Activated CD4-positive, alpha-beta T cell treated with anti-CD3 and anti-CD28 coated beads, Interleukin-2, amount 10 ng/mL, durations not matched to agents 24 days and 14 days (primary cell): ENCODE measurements at regions not wholly inside any gene's neighbourhood (a gene's known extent, or its start where the extent isn't known, plus 50 kb on each side); places are given as distances from the start of the nearest gene placed in this dataset.

Experiments used
- DNase-seq: peaks from one replicate; pipeline ENCODE4 v3.0.0; 2022
- H3K27ac Mint-ChIP-seq: one replicate; pipeline ENCODE4 v1.8.0; 2022; ENCODE audit warnings: mild to moderate bottlenecking, mixed read lengths
- H3K27me3 Mint-ChIP-seq: one replicate; pipeline ENCODE4 v1.8.0; 2022; ENCODE audit warnings: mixed read lengths
- H3K36me3 Mint-ChIP-seq: one replicate; pipeline ENCODE4 v1.8.0; 2022; ENCODE audit warnings: low read depth, mild to moderate bottlenecking, mixed read lengths
- H3K4me1 Mint-ChIP-seq: one replicate; pipeline ENCODE4 v1.8.0; 2021; ENCODE audit warnings: mixed read lengths
- H3K4me3 Mint-ChIP-seq: one replicate; pipeline ENCODE4 v1.8.0; 2022; ENCODE audit warnings: mild to moderate bottlenecking, moderate library complexity, mixed read lengths
- H3K9me3 Mint-ChIP-seq: one replicate; pipeline ENCODE4 v1.8.0; 2021; ENCODE audit warnings: mixed read lengths
- intact Hi-C: fragments of 100-400 bp; cut with micrococcal nuclease; formaldehyde crosslinking; loops from one replicate; pipeline ENCODE4 v1.15.1; 2023

DNA sequence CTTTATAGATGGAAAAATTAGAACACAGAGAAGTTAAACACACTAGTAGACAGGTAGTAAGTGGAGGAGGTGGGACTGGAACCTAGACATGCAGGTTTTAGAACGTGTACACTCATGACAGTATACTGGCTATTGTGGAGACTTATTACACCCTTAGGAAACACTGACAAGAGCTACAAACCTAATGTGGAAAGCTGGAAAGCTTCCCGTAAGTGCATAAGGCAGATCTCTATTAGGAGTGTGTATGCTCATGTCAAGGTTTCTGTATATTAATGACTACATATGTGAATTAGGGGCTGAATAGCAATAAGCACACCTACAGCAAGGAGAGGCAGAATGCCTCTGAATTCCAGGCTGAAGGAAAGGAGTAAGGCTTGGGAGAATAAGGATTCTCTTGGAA, 82.6 kb upstream of the SLC24A5 start:
- Mint-ChIP-seq H3K36me3 (no peaks in the 10 kb centered on the region), H3K4me3 (no peak overlapping the region), H3K9me3 (no peaks in the 10 kb centered on the region), H3K27me3 (peaks cover 3% of the 10 kb centered on the region), H3K27ac (no peak overlapping the region), H3K4me1 (no peaks in the 10 kb centered on the region)
- no peak for DNase-seq
- intact Hi-C loops = no loop called here

DNA sequence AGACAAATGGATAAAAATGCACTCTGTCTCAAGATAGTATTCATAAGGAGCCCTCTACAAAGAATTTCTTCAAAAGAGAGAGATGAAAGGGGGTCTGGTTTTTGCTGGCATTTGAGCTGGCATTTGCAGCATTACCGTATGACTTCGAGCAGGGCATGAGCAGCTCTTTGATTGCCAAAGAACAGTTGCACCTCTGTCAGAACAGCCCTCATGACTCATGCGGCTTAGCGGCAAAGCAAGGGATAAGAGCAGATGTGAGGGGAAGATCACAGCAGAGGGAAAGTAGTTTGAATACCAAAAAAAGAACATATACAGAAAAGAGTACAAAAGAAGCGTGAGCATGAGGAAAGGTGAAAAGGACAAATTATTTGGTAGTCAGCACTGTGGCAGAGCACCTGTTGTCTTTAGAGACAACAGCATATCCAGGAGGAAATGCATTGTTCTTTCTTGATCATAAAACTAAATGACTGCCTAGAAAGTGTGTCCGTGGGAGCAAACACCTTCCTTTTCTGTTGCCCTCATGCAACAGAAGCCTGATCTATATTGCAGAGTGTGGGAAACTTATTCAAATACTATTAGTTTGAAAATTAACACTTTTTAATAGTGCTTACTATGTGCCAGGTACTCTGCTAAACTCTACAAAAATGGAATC, 80.5 kb upstream of the SLC24A5 start:
- Mint-ChIP-seq H3K27ac (no peak overlapping the region), H3K9me3 (no peaks in the 10 kb centered on the region), H3K27me3 (peaks cover 3% of the 10 kb centered on the region), H3K4me3 (no peak overlapping the region), H3K36me3 (no peaks in the 10 kb centered on the region), H3K4me1 (no peaks in the 10 kb centered on the region)
- no peak for DNase-seq
- intact Hi-C loops = no loop called here

DNA sequence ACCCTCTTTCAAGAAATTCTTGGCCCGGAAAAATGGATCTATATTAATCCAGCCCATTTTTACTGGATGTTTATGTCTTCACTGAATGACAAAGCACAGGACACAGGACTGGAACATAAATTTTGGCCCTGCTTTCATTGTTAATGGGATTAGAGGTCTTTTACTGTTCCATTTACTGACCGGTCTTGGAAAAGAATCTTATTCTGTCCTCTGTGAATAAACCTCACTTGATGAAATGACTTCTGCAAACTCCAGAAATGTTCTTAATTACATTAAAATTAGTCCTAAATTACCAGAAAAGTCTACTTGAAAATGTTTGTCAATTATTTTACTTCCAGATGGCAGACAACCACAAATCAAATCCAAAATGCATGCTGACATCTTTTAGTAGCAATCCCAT, 79.3 kb upstream of the SLC24A5 start:
- DNase-seq = no peak
- no peaks in the 10 kb centered on the region for H3K4me1 Mint-ChIP-seq
- H3K9me3 Mint-ChIP-seq = no peaks in the 10 kb centered on the region
- H3K4me3 Mint-ChIP-seq = no peak overlapping the region
- intact Hi-C loops = no loop called here
- H3K27me3 Mint-ChIP-seq = peaks cover 3% of the 10 kb centered on the region
- H3K27ac Mint-ChIP-seq = no peak overlapping the region
- no peaks in the 10 kb centered on the region for H3K36me3 Mint-ChIP-seq

- no peak for DNase-seq
- H3K36me3 Mint-ChIP-seq = no peaks in the 10 kb centered on the region
- no peak overlapping the region for H3K27ac Mint-ChIP-seq
- peaks cover 3% of the 10 kb centered on the region for H3K27me3 Mint-ChIP-seq
- H3K4me1 Mint-ChIP-seq = no peaks in the 10 kb centered on the region
- intact Hi-C loops = no loop called here
- H3K9me3 Mint-ChIP-seq = no peaks in the 10 kb centered on the region
- H3K4me3 Mint-ChIP-seq = no peak overlapping the region
Measured at GRCh38 chr15:48046813-48047438, 73.9 kb upstream of the SLC24A5 start.

DNA sequence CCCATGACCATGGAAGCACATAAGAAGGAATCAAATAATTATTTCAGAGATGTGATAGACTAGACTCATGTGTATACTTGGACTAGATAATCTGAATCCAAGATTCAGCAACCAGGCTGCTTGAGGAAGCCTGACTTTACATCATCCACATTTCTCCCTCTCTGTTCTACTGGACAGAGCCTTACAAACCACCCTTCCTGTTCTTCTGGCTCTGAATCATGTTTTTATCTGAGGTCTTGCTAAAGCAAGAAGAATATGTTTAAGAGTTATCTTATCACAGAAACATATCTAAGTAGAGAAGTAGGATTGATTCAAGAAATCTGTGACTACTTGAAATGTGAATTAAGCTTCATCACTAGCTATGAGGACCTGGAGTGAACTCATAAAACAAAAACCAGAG, 71.1 kb upstream of the SLC24A5 start:
- H3K4me1 Mint-ChIP-seq = no peaks in the 10 kb centered on the region
- H3K36me3 Mint-ChIP-seq = no peaks in the 10 kb centered on the region

DNA sequence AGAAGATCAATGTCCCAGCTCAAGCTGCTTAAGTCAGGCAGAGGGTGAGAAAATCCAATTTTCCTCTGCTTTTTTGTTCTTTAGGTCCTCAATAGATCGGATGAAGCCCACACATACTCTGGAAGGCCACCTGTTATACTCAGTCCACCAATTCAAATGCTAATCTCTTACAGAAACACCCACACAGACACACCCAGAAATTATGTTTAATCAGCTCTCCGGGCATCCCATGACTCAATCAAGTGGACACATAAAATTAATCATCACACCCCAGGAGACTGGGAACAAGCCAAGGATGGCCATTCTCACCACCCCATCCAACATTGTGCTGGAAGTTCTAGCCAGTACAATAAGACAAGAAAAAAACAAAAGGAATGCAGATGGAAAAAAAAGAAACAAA, 67.8 kb upstream of the SLC24A5 start:
- H3K27me3 Mint-ChIP-seq = no peaks in the 10 kb centered on the region
- no peaks in the 10 kb centered on the region for H3K4me1 Mint-ChIP-seq
- intact Hi-C loops = no loop called here
- H3K27ac Mint-ChIP-seq = no peak overlapping the region
- no peak for DNase-seq
- H3K36me3 Mint-ChIP-seq = no peaks in the 10 kb centered on the region
- no peak overlapping the region for H3K4me3 Mint-ChIP-seq
- peaks cover 4% of the 10 kb centered on the region for H3K9me3 Mint-ChIP-seq

More for the DNA sequence above, 71.1 kb upstream of the SLC24A5 start:
- intact Hi-C loops = no loop called here
- Mint-ChIP-seq H3K9me3 (no peaks in the 10 kb centered on the region), H3K4me3 (no peak overlapping the region), H3K27ac (no peak overlapping the region), H3K27me3 (peaks cover 1% of the 10 kb centered on the region)
- DNase-seq = no peak

DNA sequence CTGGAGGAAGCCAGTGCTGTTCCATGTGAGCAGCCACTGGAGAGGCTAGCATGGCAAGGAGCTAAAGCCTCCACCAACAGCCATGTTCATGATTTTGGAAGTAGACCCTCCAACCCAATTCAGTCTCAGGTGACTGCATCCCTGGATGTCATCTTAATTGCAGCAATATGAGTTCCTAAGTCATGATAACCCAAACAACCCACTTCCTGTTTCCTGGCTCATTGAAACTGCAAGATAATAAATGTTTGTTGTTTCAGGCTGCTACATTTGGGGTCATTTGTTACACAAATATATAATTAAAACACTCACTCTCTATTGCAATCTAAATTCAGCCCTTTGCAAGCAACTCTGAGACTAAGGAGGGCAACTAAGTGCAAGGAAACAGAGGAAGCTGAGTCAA, 62.4 kb upstream of the SLC24A5 start:
- peaks cover 4% of the 10 kb centered on the region for H3K9me3 Mint-ChIP-seq
- H3K36me3 Mint-ChIP-seq = no peaks in the 10 kb centered on the region
- DNase-seq = no peak
- no peaks in the 10 kb centered on the region for H3K27me3 Mint-ChIP-seq
- peaks cover 2% of the 10 kb centered on the region for H3K4me1 Mint-ChIP-seq
- no peak overlapping the region for H3K4me3 Mint-ChIP-seq
- intact Hi-C loops = no loop called here
- no peak overlapping the region for H3K27ac Mint-ChIP-seq

DNA sequence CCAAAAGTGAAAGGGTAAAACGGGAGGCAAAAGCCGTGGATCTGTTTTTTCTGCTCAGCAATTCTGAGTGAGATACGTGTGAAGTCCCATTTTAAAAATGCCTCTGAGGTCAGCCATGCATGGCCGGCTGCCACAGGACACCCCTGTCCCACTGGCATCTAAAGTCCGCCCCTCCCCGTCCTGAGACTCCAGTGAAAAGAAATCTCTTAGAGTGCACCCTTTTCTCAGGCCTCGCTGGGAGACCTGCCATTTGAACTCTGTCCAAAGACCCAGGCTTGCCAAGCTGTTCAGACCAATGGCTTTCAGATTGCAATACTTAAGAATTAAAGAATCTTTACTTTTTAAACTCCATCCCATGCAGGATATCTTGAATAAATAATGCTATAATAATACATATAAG, 61.0 kb upstream of the SLC24A5 start:
- H3K4me1 Mint-ChIP-seq = peaks cover 2% of the 10 kb centered on the region
- H3K27ac Mint-ChIP-seq = no peak overlapping the region
- H3K9me3 Mint-ChIP-seq = peaks cover 4% of the 10 kb centered on the region
- no peak overlapping the region for H3K4me3 Mint-ChIP-seq
- intact Hi-C loops = no loop called here
- H3K27me3 Mint-ChIP-seq = no peaks in the 10 kb centered on the region
- no peak for DNase-seq
- no peaks in the 10 kb centered on the region for H3K36me3 Mint-ChIP-seq

DNA sequence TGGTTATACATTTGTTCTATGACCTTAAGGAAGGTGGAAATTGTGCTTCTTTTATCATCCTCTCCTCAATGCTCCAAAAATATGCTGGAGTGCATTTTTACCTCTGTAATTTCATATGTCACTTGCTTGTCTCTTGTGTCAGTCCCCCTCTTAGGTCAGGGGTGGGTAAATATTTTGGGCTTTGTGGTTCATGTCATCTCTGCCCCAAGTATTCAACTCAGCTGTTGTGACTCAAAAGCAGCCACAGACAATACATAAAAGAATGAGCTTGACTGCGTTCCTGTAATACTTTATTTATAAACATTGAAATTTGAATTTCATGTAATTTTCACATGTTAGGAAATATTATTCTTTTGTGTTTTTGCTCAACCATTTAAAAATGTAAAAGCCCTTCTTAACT, 60.4 kb upstream of the SLC24A5 start:
- Mint-ChIP-seq H3K36me3 (no peaks in the 10 kb centered on the region), H3K4me1 (peaks cover 2% of the 10 kb centered on the region)
- intact Hi-C loops = no loop called here

GRCh38 chr15:48061605-48062004, 59.2 kb upstream of the SLC24A5 start:
- H3K4me3 Mint-ChIP-seq = no peak overlapping the region
- intact Hi-C loops = no loop called here
- DNase-seq = no peak
- no peaks in the 10 kb centered on the region for H3K27me3 Mint-ChIP-seq
- H3K9me3 Mint-ChIP-seq = no peaks in the 10 kb centered on the region
- H3K4me1 Mint-ChIP-seq = peaks cover 2% of the 10 kb centered on the region
- no peak overlapping the region for H3K27ac Mint-ChIP-seq
- no peaks in the 10 kb centered on the region for H3K36me3 Mint-ChIP-seq

More for the DNA sequence above, 60.4 kb upstream of the SLC24A5 start:
- DNase-seq = no peak
- H3K27ac Mint-ChIP-seq = no peak overlapping the region
- H3K9me3 Mint-ChIP-seq = peaks cover 2% of the 10 kb centered on the region
- no peaks in the 10 kb centered on the region for H3K27me3 Mint-ChIP-seq
- H3K4me3 Mint-ChIP-seq = no peak overlapping the region

DNA sequence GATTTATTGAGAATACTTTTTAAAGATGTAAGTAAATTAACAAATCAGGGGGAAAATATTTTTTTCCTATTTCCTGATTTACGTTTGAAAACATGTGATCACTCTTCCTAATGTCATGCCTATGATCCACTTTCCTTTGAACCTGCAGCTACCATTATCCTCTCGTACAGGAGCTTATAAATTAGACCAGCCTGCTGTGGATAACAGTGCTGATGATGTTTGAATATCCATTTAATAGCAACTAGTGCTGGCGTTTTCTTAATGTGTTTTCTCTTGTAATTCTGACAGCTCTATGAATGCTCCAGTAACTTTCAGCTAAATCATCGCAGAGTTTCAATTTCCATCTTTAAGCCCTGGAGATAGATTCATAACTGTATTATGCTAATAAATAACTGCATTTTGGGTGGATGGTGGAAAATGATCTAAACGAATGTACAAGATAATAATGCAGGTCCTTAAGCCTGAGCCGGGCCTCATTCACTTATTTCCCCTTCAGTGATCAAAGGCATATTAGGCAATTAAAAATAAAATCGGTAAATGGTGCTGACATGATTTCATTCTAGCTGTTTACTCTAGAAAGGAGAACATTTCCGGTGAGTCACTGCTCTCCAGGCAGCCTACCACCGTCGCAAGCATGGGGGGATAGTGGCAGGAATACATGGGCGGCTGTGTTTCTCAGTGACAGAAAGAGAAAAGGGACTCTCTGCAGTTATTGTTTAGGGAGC, 58.5 kb upstream of the SLC24A5 start:
- peaks cover 2% of the 10 kb centered on the region for H3K4me1 Mint-ChIP-seq
- H3K36me3 Mint-ChIP-seq = no peaks in the 10 kb centered on the region
- no peak overlapping the region for H3K4me3 Mint-ChIP-seq
- H3K9me3 Mint-ChIP-seq = no peaks in the 10 kb centered on the region
- no peak overlapping the region for H3K27ac Mint-ChIP-seq
- DNase-seq = no peak
- H3K27me3 Mint-ChIP-seq = no peaks in the 10 kb centered on the region
- intact Hi-C loops = no loop called here

GRCh38 chr15:48063411-48063985, 57.3 kb upstream of the SLC24A5 start:
- no peak overlapping the region for H3K27ac Mint-ChIP-seq
- no peak for DNase-seq
- intact Hi-C loops = no loop called here
- no peaks in the 10 kb centered on the region for H3K27me3 Mint-ChIP-seq
- no peaks in the 10 kb centered on the region for H3K9me3 Mint-ChIP-seq
- no peaks in the 10 kb centered on the region for H3K36me3 Mint-ChIP-seq
- H3K4me3 Mint-ChIP-seq = no peak overlapping the region
- H3K4me1 Mint-ChIP-seq = peaks cover 2% of the 10 kb centered on the region

GRCh38 chr15:48064421-48064820, 56.4 kb upstream of the SLC24A5 start:
- Mint-ChIP-seq H3K27me3 (no peaks in the 10 kb centered on the region), H3K4me1 (no peaks in the 10 kb centered on the region), H3K27ac (no peak overlapping the region), H3K36me3 (no peaks in the 10 kb centered on the region), H3K9me3 (no peaks in the 10 kb centered on the region), H3K4me3 (no peak overlapping the region)
- DNase-seq = no peak
- intact Hi-C loops = no loop called here

GRCh38 chr15:48066456-48066855, 54.3 kb upstream of the SLC24A5 start:
- intact Hi-C loops = no loop called here
- Mint-ChIP-seq H3K4me1 (no peaks in the 10 kb centered on the region), H3K36me3 (no peaks in the 10 kb centered on the region), H3K4me3 (no peak overlapping the region), H3K27me3 (no peaks in the 10 kb centered on the region), H3K27ac (no peak overlapping the region), H3K9me3 (no peaks in the 10 kb centered on the region)
- no peak for DNase-seq
